ENCODE measurements at regions not wholly inside any gene's neighbourhood (a gene's known extent, or its start where the extent isn't known, plus 50 kb on each side); places are given as distances from the start of the nearest gene placed in this dataset.
"Not testable (repeated sequence)": the region's sequence is repeated elsewhere in the genome, so short reads cannot be mapped to it uniquely, and the experiment has no call there.

DNA sequence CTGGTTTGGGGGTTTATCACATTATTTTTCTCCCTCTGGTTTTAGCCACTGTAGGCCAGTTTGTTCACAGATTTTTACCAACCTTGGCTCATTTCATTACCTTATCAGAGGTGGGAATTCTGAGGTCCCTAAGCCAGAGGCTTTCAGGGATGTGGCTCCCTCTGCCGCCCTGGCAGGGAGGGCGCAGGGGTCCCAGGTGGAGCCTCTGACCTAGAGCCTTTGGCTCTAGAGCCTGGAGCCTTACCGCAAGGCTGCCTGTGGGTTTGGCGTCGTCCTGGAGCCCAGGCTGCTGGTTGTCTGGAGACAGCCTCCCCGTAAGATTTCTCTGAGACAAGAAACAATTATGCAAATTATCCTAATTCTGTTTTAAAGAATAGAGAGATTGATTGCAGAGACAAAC, 188.0 kb downstream of the LMLN start:
- not testable (repeated sequence) for H3K4me1 ChIP-seq (ENCODE audit: control insufficient read depth in 5 of 5, insufficient read depth in 5 of 5, low read length in 5 of 5); H3K27me3 ChIP-seq (ENCODE audit: control insufficient read depth in 5 of 5, insufficient read depth in 4 of 5, low read length in 5 of 5); H3K27ac ChIP-seq (ENCODE audit: low read depth, low read length); H3K9me3 ChIP-seq (ENCODE audit: control insufficient read depth in 5 of 5, low read length in 5 of 5); H3K9ac ChIP-seq (ENCODE audit: low read length in 5 of 5); H3K36me3 ChIP-seq (ENCODE audit: control insufficient read depth in 5 of 5, insufficient read depth in 5 of 5, low read length in 5 of 5); H3K4me3 ChIP-seq (ENCODE audit: low read depth in 1 of 5, low read length in 5 of 5)

DNA sequence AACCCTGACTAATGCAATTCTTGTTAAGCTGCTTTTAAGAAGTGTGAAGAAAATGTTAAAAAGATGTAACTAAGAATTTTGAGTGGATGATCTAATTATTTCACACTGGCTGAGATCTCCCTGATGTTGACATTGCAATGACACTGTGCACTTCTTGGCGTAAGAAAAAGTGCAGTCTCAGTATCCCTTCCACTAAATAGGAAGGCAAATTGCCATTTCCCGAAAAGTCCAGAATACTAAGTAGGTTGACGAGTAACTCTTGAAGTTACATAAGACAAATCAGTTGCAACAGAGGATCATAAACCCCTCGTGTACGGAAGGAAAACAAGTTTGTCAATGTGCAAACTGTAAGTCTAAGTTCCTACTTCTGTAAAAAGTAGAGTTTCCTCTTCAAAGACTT, 189.9 kb downstream of the LMLN start:
- H3K4me3 ChIP-seq (ENCODE audit: low read depth in 1 of 5, low read length in 5 of 5); H3K9ac ChIP-seq (ENCODE audit: low read length in 5 of 5); H3K27me3 ChIP-seq (ENCODE audit: control insufficient read depth in 5 of 5, insufficient read depth in 4 of 5, low read length in 5 of 5); H3K36me3 ChIP-seq (ENCODE audit: control insufficient read depth in 5 of 5, insufficient read depth in 5 of 5, low read length in 5 of 5); H3K9me3 ChIP-seq (ENCODE audit: control insufficient read depth in 5 of 5, low read length in 5 of 5); H3K27ac ChIP-seq (ENCODE audit: low read depth, low read length); H3K4me1 ChIP-seq (ENCODE audit: control insufficient read depth in 5 of 5, insufficient read depth in 5 of 5, low read length in 5 of 5): not testable (repeated sequence)

DNA sequence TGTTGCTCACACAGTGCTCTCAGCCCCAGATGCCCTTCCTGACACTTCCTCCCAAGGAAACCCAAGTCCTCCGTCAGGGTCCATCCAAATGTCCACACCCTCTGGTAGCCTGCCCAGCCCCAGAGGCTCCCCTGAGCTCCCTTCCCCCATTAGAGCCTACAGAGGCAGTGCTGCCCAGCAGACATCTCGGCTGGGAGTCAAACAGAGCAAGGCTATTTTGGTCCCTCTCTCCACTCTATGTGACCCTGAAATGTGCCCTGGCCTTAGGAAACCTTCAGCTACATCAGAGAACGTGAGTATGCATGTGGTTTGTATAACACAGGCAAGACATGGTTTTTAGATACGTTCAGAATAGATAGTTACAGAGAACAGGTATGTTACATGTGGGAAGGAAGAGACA, 191.8 kb downstream of the LMLN start:
- not testable (repeated sequence) for H3K9ac ChIP-seq (ENCODE audit: low read length in 5 of 5); H3K4me3 ChIP-seq (ENCODE audit: low read depth in 1 of 5, low read length in 5 of 5); H3K4me1 ChIP-seq (ENCODE audit: control insufficient read depth in 5 of 5, insufficient read depth in 5 of 5, low read length in 5 of 5); H3K9me3 ChIP-seq (ENCODE audit: control insufficient read depth in 5 of 5, low read length in 5 of 5); H3K27ac ChIP-seq (ENCODE audit: low read depth, low read length); H3K36me3 ChIP-seq (ENCODE audit: control insufficient read depth in 5 of 5, insufficient read depth in 5 of 5, low read length in 5 of 5); H3K27me3 ChIP-seq (ENCODE audit: control insufficient read depth in 5 of 5, insufficient read depth in 4 of 5, low read length in 5 of 5)

DNA sequence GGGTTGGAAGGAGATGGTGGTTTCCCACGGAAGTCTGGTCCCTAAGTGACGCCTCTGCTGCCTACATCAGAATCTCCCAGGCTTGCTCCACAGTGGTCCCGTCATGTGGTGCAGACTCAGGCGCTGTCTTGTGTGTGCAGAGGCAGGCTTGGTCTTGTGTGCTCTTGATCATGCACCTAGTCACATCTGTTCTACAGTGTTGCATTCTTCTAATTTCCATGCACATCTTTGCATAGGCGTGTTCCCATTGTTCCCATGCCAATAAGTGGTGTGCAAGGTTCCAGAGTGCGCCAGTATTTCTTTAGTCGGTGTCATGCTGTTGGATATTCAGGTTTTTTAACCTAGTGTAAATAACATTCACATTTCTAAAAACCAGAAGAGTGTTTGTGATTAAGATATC, 195.8 kb downstream of the LMLN start:
- H3K9ac ChIP-seq (ENCODE audit: low read length in 5 of 5); H3K27me3 ChIP-seq (ENCODE audit: control insufficient read depth in 5 of 5, insufficient read depth in 4 of 5, low read length in 5 of 5); H3K9me3 ChIP-seq (ENCODE audit: control insufficient read depth in 5 of 5, low read length in 5 of 5); H3K27ac ChIP-seq (ENCODE audit: low read depth, low read length); H3K4me1 ChIP-seq (ENCODE audit: control insufficient read depth in 5 of 5, insufficient read depth in 5 of 5, low read length in 5 of 5); H3K4me3 ChIP-seq (ENCODE audit: low read depth in 1 of 5, low read length in 5 of 5); H3K36me3 ChIP-seq (ENCODE audit: control insufficient read depth in 5 of 5, insufficient read depth in 5 of 5, low read length in 5 of 5): not testable (repeated sequence)

DNA sequence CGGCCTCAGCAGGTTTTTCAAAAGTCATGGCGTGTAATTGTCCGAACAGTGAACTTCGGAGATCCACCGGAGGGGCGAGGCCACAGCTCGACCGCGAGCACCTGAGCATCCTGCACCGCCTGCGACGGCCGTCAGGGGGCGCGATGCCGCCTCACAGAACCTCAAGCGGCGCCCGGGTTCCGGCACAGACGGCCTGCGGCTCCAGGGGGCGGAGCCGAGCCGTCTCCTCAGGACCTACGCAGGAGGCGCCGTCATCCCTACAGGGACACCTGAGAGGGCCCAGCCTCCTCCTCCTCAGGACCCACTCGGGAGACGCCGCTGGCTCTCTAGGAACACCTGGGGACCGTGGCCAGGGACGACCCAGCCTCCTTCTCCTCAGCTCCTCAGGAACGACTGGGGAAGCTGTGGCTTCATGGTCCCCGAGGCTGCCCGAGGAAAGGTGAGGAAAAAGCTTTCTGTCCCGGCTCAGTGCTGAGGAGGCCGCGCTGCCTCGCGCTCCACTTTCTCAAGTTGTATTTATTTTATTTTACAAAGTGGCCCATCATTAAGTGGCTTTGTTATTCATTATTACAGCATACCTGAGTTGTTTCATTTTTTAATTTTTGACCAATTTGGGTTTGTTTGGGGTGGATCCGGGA, 197.3 kb downstream of the LMLN start:
- H3K4me3 ChIP-seq (ENCODE audit: low read depth in 1 of 5, low read length in 5 of 5); H3K4me1 ChIP-seq (ENCODE audit: control insufficient read depth in 5 of 5, insufficient read depth in 5 of 5, low read length in 5 of 5); H3K36me3 ChIP-seq (ENCODE audit: control insufficient read depth in 5 of 5, insufficient read depth in 5 of 5, low read length in 5 of 5); H3K9me3 ChIP-seq (ENCODE audit: control insufficient read depth in 5 of 5, low read length in 5 of 5); H3K27ac ChIP-seq (ENCODE audit: low read depth, low read length); H3K9ac ChIP-seq (ENCODE audit: low read length in 5 of 5); H3K27me3 ChIP-seq (ENCODE audit: control insufficient read depth in 5 of 5, insufficient read depth in 4 of 5, low read length in 5 of 5): not testable (repeated sequence)

DNA sequence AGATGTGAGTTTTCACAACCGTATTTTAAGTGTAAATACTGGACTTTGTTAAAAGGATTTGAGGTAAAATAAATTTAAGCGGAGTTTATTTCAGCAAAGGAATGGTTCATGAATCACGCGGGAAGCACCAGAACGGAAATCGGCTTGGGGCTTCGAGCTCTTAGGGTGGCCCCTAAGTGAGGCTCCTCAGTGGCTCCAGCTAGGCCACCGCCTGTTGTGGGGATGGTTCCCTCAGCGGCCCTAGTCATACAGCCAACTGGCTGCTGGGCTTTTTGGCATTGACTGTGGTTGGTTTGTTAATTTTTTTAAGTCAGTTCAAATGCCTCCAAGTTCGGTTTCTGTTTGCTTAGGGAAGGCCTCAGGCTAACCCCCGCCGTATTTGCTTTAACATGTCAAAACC, 198.0 kb downstream of the LMLN start:
- H3K9ac ChIP-seq (ENCODE audit: low read length in 5 of 5); H3K4me1 ChIP-seq (ENCODE audit: control insufficient read depth in 5 of 5, insufficient read depth in 5 of 5, low read length in 5 of 5); H3K27ac ChIP-seq (ENCODE audit: low read depth, low read length); H3K4me3 ChIP-seq (ENCODE audit: low read depth in 1 of 5, low read length in 5 of 5); H3K27me3 ChIP-seq (ENCODE audit: control insufficient read depth in 5 of 5, insufficient read depth in 4 of 5, low read length in 5 of 5); H3K9me3 ChIP-seq (ENCODE audit: control insufficient read depth in 5 of 5, low read length in 5 of 5); H3K36me3 ChIP-seq (ENCODE audit: control insufficient read depth in 5 of 5, insufficient read depth in 5 of 5, low read length in 5 of 5): not testable (repeated sequence)

DNA sequence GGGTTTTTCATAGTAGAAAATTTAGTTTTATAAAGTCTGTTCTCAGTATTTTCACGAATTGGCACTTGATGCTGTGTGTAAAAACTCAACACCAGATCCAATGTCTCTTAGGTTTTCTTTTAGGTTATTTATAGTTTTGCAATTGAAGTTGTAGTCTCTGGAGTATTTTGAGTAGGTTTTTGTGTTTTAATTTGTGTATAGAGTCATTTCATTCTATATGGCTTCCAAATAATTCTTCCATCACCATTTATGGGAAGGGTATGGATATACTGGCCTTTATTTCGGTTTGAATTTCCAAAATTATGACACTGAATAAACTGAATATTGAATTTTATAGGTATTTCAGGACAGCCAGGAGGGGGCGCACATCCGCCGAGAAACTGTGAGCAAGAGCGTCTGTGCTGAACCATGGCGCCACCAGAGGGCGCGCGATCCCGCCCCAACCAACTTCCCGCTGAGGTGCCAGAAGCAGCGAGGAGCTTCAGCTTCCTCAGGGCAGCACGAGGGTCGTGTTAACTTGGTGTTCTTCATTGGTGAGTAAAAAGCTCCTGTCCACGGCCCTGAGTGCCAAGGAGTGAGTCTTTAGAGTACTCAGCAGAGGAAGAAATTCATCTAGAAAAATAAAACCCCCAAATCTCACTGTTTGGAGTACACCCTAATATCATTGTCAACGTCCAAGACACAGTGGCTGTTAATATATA, 207.5 kb downstream of the LMLN start:
- H3K27me3 ChIP-seq (ENCODE audit: control insufficient read depth in 5 of 5, insufficient read depth in 4 of 5, low read length in 5 of 5); H3K4me3 ChIP-seq (ENCODE audit: low read depth in 1 of 5, low read length in 5 of 5); H3K9ac ChIP-seq (ENCODE audit: low read length in 5 of 5); H3K4me1 ChIP-seq (ENCODE audit: control insufficient read depth in 5 of 5, insufficient read depth in 5 of 5, low read length in 5 of 5); H3K36me3 ChIP-seq (ENCODE audit: control insufficient read depth in 5 of 5, insufficient read depth in 5 of 5, low read length in 5 of 5); H3K27ac ChIP-seq (ENCODE audit: low read depth, low read length); H3K9me3 ChIP-seq (ENCODE audit: control insufficient read depth in 5 of 5, low read length in 5 of 5): not testable (repeated sequence)

DNA sequence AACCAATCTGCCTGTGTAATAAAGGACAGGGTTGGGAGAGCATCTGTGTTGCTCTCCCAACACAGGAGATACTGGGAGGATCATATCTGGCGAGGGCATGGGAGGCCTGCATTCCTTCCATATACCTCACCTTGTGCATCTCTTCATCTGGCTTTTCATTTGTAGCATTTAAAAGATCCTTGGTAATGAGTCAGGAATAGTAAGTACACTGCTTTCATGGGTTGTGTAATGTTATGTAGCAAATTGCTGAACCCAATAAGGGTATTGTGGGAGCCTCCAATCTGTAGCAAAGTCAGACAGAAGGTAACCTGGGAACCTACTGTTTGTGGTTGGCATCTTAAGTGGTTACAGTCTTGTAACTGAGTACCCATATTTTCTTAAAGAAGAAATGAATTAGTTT, 210.8 kb downstream of the LMLN start:
- not testable (repeated sequence) for H3K9ac ChIP-seq (ENCODE audit: low read length in 5 of 5); H3K27ac ChIP-seq (ENCODE audit: low read depth, low read length); H3K36me3 ChIP-seq (ENCODE audit: control insufficient read depth in 5 of 5, insufficient read depth in 5 of 5, low read length in 5 of 5); H3K9me3 ChIP-seq (ENCODE audit: control insufficient read depth in 5 of 5, low read length in 5 of 5); H3K4me1 ChIP-seq (ENCODE audit: control insufficient read depth in 5 of 5, insufficient read depth in 5 of 5, low read length in 5 of 5); H3K27me3 ChIP-seq (ENCODE audit: control insufficient read depth in 5 of 5, insufficient read depth in 4 of 5, low read length in 5 of 5); H3K4me3 ChIP-seq (ENCODE audit: low read depth in 1 of 5, low read length in 5 of 5)

DNA sequence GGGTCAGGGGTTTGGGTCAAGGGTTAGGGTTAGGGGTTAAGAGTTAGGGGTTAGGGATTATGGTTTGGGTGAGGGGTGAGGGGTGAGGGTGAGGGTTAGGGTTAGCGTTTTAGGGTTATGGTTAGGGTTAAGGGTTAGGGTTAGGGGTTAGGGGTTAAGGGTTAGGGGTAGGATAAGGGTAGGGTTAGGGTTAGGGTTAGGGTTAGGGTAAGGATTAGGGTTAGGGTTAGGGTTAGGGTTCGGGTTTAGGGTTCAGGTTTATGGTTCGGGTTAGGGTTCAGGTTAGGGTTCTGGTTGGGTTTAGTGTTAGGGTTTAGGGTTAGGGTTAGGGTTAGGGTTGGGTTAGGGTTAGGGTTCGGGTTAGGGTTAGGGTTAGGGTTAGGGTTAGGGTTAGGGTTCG, 213.1 kb downstream of the LMLN start:
- not testable (repeated sequence) for H3K27me3 ChIP-seq (ENCODE audit: control insufficient read depth in 5 of 5, insufficient read depth in 4 of 5, low read length in 5 of 5)

DNA sequence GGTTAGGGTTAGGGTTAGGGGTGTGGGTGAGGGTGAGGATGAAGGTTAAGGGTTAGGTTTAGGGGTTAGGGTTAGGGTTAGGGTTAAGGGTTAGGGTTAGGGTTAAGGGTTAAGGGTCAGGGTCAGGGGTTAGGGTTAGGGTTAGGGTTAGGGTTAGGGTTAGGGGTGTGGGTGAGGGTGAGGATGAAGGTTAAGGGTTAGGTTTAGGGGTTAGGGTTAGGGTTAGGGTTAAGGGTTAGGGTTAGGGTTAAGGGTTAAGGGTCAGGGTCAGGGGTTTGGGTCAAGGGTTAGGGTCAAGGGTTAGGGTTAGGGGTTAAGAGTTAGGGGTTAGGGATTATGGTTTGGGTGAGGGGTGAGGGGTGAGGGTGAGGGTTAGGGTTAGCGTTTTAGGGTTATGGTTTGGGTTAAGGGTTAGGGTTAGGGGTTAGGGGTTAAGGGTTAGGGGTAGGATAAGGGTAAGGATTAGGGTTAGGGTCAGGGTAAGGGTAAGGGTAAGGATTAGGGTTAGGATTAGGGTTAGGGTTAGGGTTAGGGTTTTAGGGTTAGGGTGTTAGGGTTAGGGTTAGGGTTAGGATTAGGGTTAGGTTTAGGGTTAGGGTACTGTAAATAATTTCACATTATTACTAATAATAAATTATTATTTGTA, 214.0 kb downstream of the LMLN start:
- H3K4me1 ChIP-seq (ENCODE audit: control insufficient read depth in 5 of 5, insufficient read depth in 5 of 5, low read length in 5 of 5): not testable (repeated sequence)

More for the DNA sequence above, 213.1 kb downstream of the LMLN start:
- not testable (repeated sequence) for H3K4me3 ChIP-seq (ENCODE audit: low read depth in 1 of 5, low read length in 5 of 5); H3K27ac ChIP-seq (ENCODE audit: low read depth, low read length); H3K36me3 ChIP-seq (ENCODE audit: control insufficient read depth in 5 of 5, insufficient read depth in 5 of 5, low read length in 5 of 5); H3K9ac ChIP-seq (ENCODE audit: low read length in 5 of 5); H3K9me3 ChIP-seq (ENCODE audit: control insufficient read depth in 5 of 5, low read length in 5 of 5); H3K4me1 ChIP-seq (ENCODE audit: control insufficient read depth in 5 of 5, insufficient read depth in 5 of 5, low read length in 5 of 5)

More for the DNA sequence above, 214.0 kb downstream of the LMLN start:
- not testable (repeated sequence) for H3K36me3 ChIP-seq (ENCODE audit: control insufficient read depth in 5 of 5, insufficient read depth in 5 of 5, low read length in 5 of 5); H3K27ac ChIP-seq (ENCODE audit: low read depth, low read length); H3K4me3 ChIP-seq (ENCODE audit: low read depth in 1 of 5, low read length in 5 of 5); H3K9me3 ChIP-seq (ENCODE audit: control insufficient read depth in 5 of 5, low read length in 5 of 5); H3K27me3 ChIP-seq (ENCODE audit: control insufficient read depth in 5 of 5, insufficient read depth in 4 of 5, low read length in 5 of 5); H3K9ac ChIP-seq (ENCODE audit: low read length in 5 of 5)

All from subcutaneous abdominal adipose tissue (tissue), 5 donors.